SU-DHL-6 (cell line): ENCODE measurements at regions not wholly inside any gene's neighbourhood (a gene's known extent, or its start where the extent isn't known, plus 50 kb on each side); places are given as distances from the start of the nearest gene placed in this dataset.

Source experiments
- H2AFZ ChIP-seq: fragments of 200-600 bp; sonication (generic); 2 replicates; pipeline ENCODE4 v1.6.1; 2014; ENCODE audit warnings: low read depth, mild to moderate bottlenecking, moderate library complexity, mixed read lengths, antibody characterized with exemption, low read length; ENCODE audit not compliant: severe bottlenecking
- H3F3A ChIP-seq: fragments of 200-600 bp; shearing (Covaris generic); 2 replicates; pipeline ENCODE4 v1.6.0; 2016; ENCODE audit warnings: antibody characterized with exemption, mild to moderate bottlenecking; ENCODE audit not compliant: insufficient read depth
- H3K27ac ChIP-seq: fragments of 200-600 bp; sonication (generic); 2 replicates; pipeline ENCODE4 v1.5.1; 2016; ENCODE audit warnings: low read depth, mild to moderate bottlenecking, low read length, moderate library complexity, mixed read lengths
- H3K27me3 ChIP-seq: fragments of 200-600 bp; sonication (generic), shearing (Covaris generic); 2 replicates; pipeline ENCODE4 v1.6.0; 2014; ENCODE audit warnings: mild to moderate bottlenecking, low read length
- H3K36me3 ChIP-seq: fragments of 200-600 bp; sonication (generic); 2 replicates; pipeline ENCODE4 v1.6.1; 2014; ENCODE audit warnings: mild to moderate bottlenecking, low read length, mixed read lengths
- H3K4me2 ChIP-seq: fragments of 300-600, 200-600 bp; shearing (Covaris generic), sonication (generic); 2 replicates; pipeline ENCODE4 v1.6.0; 2014; ENCODE audit warnings: low read length, low read depth, mild to moderate bottlenecking; ENCODE audit not compliant: poor library complexity, severe bottlenecking
- H3K4me3 ChIP-seq: fragments of 200-600 bp; sonication (generic); 2 replicates; pipeline ENCODE4 v1.5.1; 2014; ENCODE audit warnings: antibody characterized with exemption, low read length, mild to moderate bottlenecking, mixed read lengths; ENCODE audit not compliant: insufficient read depth, poor library complexity, severe bottlenecking
- H3K79me2 ChIP-seq: fragments of 200-600 bp; sonication (generic); 2 replicates; pipeline ENCODE4 v1.6.1; 2014; ENCODE audit warnings: mild to moderate bottlenecking, low read length, moderate library complexity; ENCODE audit not compliant: insufficient read depth
- H3K9ac ChIP-seq: fragments of 200-600 bp; sonication (generic); 2 replicates; pipeline ENCODE4 v1.7.0; 2014; ENCODE audit warnings: mild to moderate bottlenecking, low read length
- H3K9me2 ChIP-seq: fragments of 200-600 bp; sonication (generic); replicated peaks from 2 replicates; pipeline ENCODE4 v1.6.1; 2014; ENCODE audit warnings: low read length; ENCODE audit not compliant: insufficient read depth
- H3K9me3 ChIP-seq: fragments of 200-600 bp; sonication (generic); 2 replicates; pipeline ENCODE4 v1.6.1; 2014; ENCODE audit warnings: low read length, mixed read lengths; ENCODE audit not compliant: insufficient read depth
- H4K20me1 ChIP-seq: fragments of 200-600 bp; sonication (generic); 2 replicates; pipeline ENCODE4 v1.6.1; 2014; ENCODE audit warnings: low read depth, mild to moderate bottlenecking, antibody characterized with exemption, low read length, moderate library complexity, mixed read lengths
- CTCF ChIP-seq: fragments of 200-600 bp; sonication (generic); IDR thresholded peaks from one replicate; pipeline ENCODE4 v1.5.1; 2017; ENCODE audit warnings: antibody characterized with exemption, mild to moderate bottlenecking, low read length, moderate library complexity; ENCODE audit not compliant: insufficient read depth, poor library complexity, severe bottlenecking
- EZH2phosphoT487 ChIP-seq: fragments of 200-600 bp; sonication (generic), shearing (Covaris generic); conservative IDR thresholded peaks from 2 replicates; pipeline ENCODE4 v1.6.1; 2018; ENCODE audit warnings: mild to moderate bottlenecking, antibody characterized with exemption, low read length, moderate library complexity, mixed read lengths

- Histone ChIP-seq H2AFZ (no peak overlapping the region), H3K27me3 (no peaks in the 10 kb centered on the region), H3K79me2 (no peaks in the 10 kb centered on the region), H3K4me3 (no peak overlapping the region), H3K9ac (no peak overlapping the region), H3K36me3 (no peaks in the 10 kb centered on the region), H4K20me1 (no peaks in the 10 kb centered on the region), H3K27ac (no peak overlapping the region), H3K4me2 (no peak overlapping the region), H3K9me2 (no peaks in the 10 kb centered on the region), H3K9me3 (no peaks in the 10 kb centered on the region), H3F3A (no peaks in the 10 kb centered on the region)
- TF ChIP-seq CTCF (no peak), EZH2phosphoT487 (no peak)
These were observed 254.6 kb upstream of the KIRREL3 start for GRCh38 chr11:127255209-127255608.

GRCh38 chr11:127252321-127252720 lies 251.8 kb upstream of the KIRREL3 start:
- TF ChIP-seq EZH2phosphoT487, result no peak
- TF ChIP-seq CTCF, result no peak
- Histone ChIP-seq H3K36me3 (no peaks in the 10 kb centered on the region), H3K79me2 (no peaks in the 10 kb centered on the region), H3K9me3 (no peaks in the 10 kb centered on the region), H4K20me1 (no peaks in the 10 kb centered on the region), H3K27me3 (no peaks in the 10 kb centered on the region), H3F3A (no peaks in the 10 kb centered on the region), H3K4me2 (no peak overlapping the region), H3K9ac (no peak overlapping the region), H3K9me2 (no peaks in the 10 kb centered on the region), H2AFZ (no peak overlapping the region), H3K27ac (no peak overlapping the region), H3K4me3 (no peak overlapping the region)

GRCh38 chr11:127249576-127249975 lies 249.0 kb upstream of the KIRREL3 start:
- no peak for TF ChIP-seq CTCF
- no peak for TF ChIP-seq EZH2phosphoT487
- H3K27me3 ChIP-seq, result no peaks in the 10 kb centered on the region
- no peaks in the 10 kb centered on the region for H3K9me2 ChIP-seq
- no peak overlapping the region for H3K9ac ChIP-seq
- no peak overlapping the region for H2AFZ ChIP-seq
- H4K20me1 ChIP-seq, result no peaks in the 10 kb centered on the region
- H3K9me3 ChIP-seq, result no peaks in the 10 kb centered on the region
- no peak overlapping the region for H3K27ac ChIP-seq
- H3K4me2 ChIP-seq, result no peak overlapping the region
- H3F3A ChIP-seq, result no peaks in the 10 kb centered on the region
- H3K79me2 ChIP-seq, result no peaks in the 10 kb centered on the region
- H3K36me3 ChIP-seq, result no peaks in the 10 kb centered on the region
- no peak overlapping the region for H3K4me3 ChIP-seq
